DND-41 (cell line): ENCODE measurements at regions not wholly inside any gene's neighbourhood (a gene's known extent, or its start where the extent isn't known, plus 50 kb on each side); places are given as distances from the start of the nearest gene placed in this dataset.

Source experiments
- ATAC-seq: fragments of 200-7000 bp; cut with Tn5 transposase; 3 replicates; pipeline ENCODE4 v1.9.1; 2021; ENCODE audit warnings: low read depth; ENCODE audit not compliant: insufficient read depth
- DNase-seq: peaks from one replicate; pipeline ENCODE4 v3.0.0-alpha.2; 2020
- H2AFZ ChIP-seq: 2 replicates; pipeline ENCODE4 v1.6.0; 2012; ENCODE audit warnings: low read depth, low read length
- H3K27ac ChIP-seq: 2 replicates; pipeline ENCODE4 v1.5.1; 2012; ENCODE audit warnings: low read length, inconsistent platforms
- H3K27me3 ChIP-seq: fragments of 200-600 bp; sonication (generic); 2 replicates; pipeline ENCODE4 v1.6.0; 2012; ENCODE audit warnings: low read length, mild to moderate bottlenecking, inconsistent platforms; ENCODE audit not compliant: insufficient read depth, poor library complexity
- H3K36me3 ChIP-seq: 2 replicates; pipeline ENCODE4 v1.5.1; 2012; ENCODE audit warnings: low read length, inconsistent platforms; ENCODE audit not compliant: insufficient read depth
- H3K4me1 ChIP-seq: 2 replicates; pipeline ENCODE4 v1.5.1; 2012; ENCODE audit warnings: mild to moderate bottlenecking, low read length; ENCODE audit not compliant: insufficient read depth
- H3K4me2 ChIP-seq: 2 replicates; pipeline ENCODE4 v1.6.0; 2012; ENCODE audit warnings: mild to moderate bottlenecking, moderate library complexity, low read length, inconsistent platforms; ENCODE audit not compliant: insufficient read depth
- H3K4me3 ChIP-seq, 2 experiments: fragments of 200-600 bp in 1 of 2; shearing (Covaris generic) in 1 of 2; 2 replicates each; pipeline ENCODE4 v1.5.1; 2012 to 2016; ENCODE audit warnings: inconsistent platforms in 2 of 2, low read length in 2 of 2, mild to moderate bottlenecking in 2 of 2, low read depth in 1 of 2, moderate library complexity in 1 of 2
- H3K79me2 ChIP-seq: 2 replicates; pipeline ENCODE4 v1.6.0; 2012; ENCODE audit warnings: low read length, inconsistent platforms; ENCODE audit not compliant: insufficient read depth
- H3K9ac ChIP-seq: 2 replicates; pipeline ENCODE4 v1.6.0; 2012; ENCODE audit warnings: low read depth, mild to moderate bottlenecking, inconsistent platforms, low read length, moderate library complexity
- H3K9me3 ChIP-seq: 2 replicates; pipeline ENCODE4 v1.5.1; 2012; ENCODE audit warnings: low read length, moderate library complexity, mild to moderate bottlenecking, inconsistent platforms; ENCODE audit not compliant: insufficient read depth, severe bottlenecking
- H4K20me1 ChIP-seq: 2 replicates; pipeline ENCODE4 v1.6.0; 2012; ENCODE audit warnings: low read length; ENCODE audit not compliant: insufficient read depth
- EZH2 ChIP-seq: IDR thresholded peaks from 3 replicates; pipeline ENCODE4 v1.6.1; 2012; ENCODE audit warnings: borderline replicate concordance, low read depth, mild to moderate bottlenecking, moderate library complexity, low read length, inconsistent platforms; ENCODE audit not compliant: severe bottlenecking
- TF ChIP-seq, protein P1 (sequence below): IDR thresholded peaks from 2 replicates; pipeline ENCODE4 v1.5.1; 2012; ENCODE audit warnings: borderline replicate concordance, low read length, moderate library complexity, mild to moderate bottlenecking; ENCODE audit not compliant: poor library complexity, severe bottlenecking; ENCODE audit errors: extremely low read depth

DNA sequence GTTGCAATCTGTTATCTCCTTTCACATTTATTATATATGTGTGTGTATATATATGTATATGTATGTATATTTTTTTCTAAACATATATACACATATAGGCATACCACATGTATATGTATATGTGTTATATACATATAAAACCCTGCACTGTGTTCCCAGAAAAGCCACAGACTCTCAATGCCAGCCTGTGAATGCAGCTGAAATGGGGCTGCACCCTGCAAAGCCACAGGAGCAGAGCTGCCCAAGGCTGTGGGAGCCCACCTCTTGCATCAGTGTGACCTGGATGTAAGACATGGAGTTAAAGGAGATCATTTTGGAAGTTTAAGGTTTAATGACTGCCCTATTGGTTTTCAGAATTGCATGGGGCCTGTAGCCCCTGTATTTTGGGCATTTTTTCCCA, 762.3 kb upstream of the ARPP21 start:
- TF ChIP-seq, protein P1, sequence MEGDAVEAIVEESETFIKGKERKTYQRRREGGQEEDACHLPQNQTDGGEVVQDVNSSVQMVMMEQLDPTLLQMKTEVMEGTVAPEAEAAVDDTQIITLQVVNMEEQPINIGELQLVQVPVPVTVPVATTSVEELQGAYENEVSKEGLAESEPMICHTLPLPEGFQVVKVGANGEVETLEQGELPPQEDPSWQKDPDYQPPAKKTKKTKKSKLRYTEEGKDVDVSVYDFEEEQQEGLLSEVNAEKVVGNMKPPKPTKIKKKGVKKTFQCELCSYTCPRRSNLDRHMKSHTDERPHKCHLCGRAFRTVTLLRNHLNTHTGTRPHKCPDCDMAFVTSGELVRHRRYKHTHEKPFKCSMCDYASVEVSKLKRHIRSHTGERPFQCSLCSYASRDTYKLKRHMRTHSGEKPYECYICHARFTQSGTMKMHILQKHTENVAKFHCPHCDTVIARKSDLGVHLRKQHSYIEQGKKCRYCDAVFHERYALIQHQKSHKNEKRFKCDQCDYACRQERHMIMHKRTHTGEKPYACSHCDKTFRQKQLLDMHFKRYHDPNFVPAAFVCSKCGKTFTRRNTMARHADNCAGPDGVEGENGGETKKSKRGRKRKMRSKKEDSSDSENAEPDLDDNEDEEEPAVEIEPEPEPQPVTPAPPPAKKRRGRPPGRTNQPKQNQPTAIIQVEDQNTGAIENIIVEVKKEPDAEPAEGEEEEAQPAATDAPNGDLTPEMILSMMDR, result no peak
- no peak for TF ChIP-seq EZH2
- no peaks in the 10 kb centered on the region for H4K20me1 ChIP-seq
- no peak overlapping the region for H3K9ac ChIP-seq
- DNase-seq, result peak; percentile 57
- H3K9me3 ChIP-seq, result peaks cover 3% of the 10 kb centered on the region
- H3K79me2 ChIP-seq, result no peaks in the 10 kb centered on the region
- H3K36me3 ChIP-seq, result no peaks in the 10 kb centered on the region
- no peaks in the 10 kb centered on the region for H3K4me1 ChIP-seq
- ATAC-seq, result peak; percentile 83
- H3K27ac ChIP-seq, result no peak overlapping the region
- no peak overlapping the region for H2AFZ ChIP-seq
- H3K4me2 ChIP-seq, result no peak overlapping the region
- H3K4me3 ChIP-seq, result no peak overlapping the region
- no peaks in the 10 kb centered on the region for H3K27me3 ChIP-seq

GRCh38 chr3:34878488-34878887, 760.8 kb upstream of the ARPP21 start:
- Histone ChIP-seq H3K9me3 (peaks cover 3% of the 10 kb centered on the region), H3K36me3 (no peaks in the 10 kb centered on the region), H3K27ac (no peak overlapping the region), H3K4me3 (no peak overlapping the region), H4K20me1 (no peaks in the 10 kb centered on the region), H3K27me3 (no peaks in the 10 kb centered on the region), H3K79me2 (no peaks in the 10 kb centered on the region), H3K9ac (no peak overlapping the region), H2AFZ (no peak overlapping the region), H3K4me2 (no peak overlapping the region), H3K4me1 (no peaks in the 10 kb centered on the region)
- DNase-seq (no peak), ATAC-seq (no peak)
- TF ChIP-seq, protein P1, result no peak
- TF ChIP-seq EZH2, result no peak

DNA sequence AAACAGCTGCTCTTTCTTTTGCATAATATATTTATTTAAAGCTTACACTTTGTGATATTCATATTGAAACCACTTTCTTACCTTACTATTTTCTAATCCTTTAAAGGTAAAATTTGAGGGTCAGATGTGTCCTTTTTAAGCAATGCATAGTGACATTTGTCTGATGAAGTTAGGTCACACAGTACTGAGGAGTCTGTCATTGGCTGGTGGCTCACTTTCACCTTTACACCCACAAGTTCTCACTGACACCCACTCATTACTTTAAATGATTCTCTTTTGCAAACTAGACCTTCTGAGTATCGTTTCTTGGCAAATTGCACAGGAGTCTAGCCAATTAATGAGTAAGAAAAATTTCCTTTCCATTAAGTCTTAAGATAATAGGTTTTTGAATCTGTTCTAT, 758.3 kb upstream of the ARPP21 start:
- Histone ChIP-seq H3K36me3 (no peaks in the 10 kb centered on the region), H3K4me1 (no peaks in the 10 kb centered on the region), H3K27ac (no peak overlapping the region), H3K4me3 (no peak overlapping the region), H3K79me2 (no peaks in the 10 kb centered on the region), H3K4me2 (no peak overlapping the region), H3K9me3 (no peaks in the 10 kb centered on the region), H4K20me1 (no peaks in the 10 kb centered on the region), H3K27me3 (no peaks in the 10 kb centered on the region), H3K9ac (no peak overlapping the region), H2AFZ (no peak overlapping the region)
- no peak for TF ChIP-seq EZH2
- TF ChIP-seq, protein P1, result no peak
- ATAC-seq (no peak), DNase-seq (no peak)

- DNase-seq, result peak; percentile 37
- no peaks in the 10 kb centered on the region for H3K4me1 ChIP-seq
- no peak overlapping the region for H3K4me3 ChIP-seq
- H3K79me2 ChIP-seq, result no peaks in the 10 kb centered on the region
- H3K9ac ChIP-seq, result no peak overlapping the region
- H3K36me3 ChIP-seq, result no peaks in the 10 kb centered on the region
- TF ChIP-seq, protein P1, result peak; percentile 65
- no peak for TF ChIP-seq EZH2
- no peaks in the 10 kb centered on the region for H3K9me3 ChIP-seq
- no peaks in the 10 kb centered on the region for H3K27me3 ChIP-seq
- H3K27ac ChIP-seq, result no peak overlapping the region
- H2AFZ ChIP-seq, result no peak overlapping the region
- peak; percentile 84 for ATAC-seq
- no peaks in the 10 kb centered on the region for H4K20me1 ChIP-seq
- H3K4me2 ChIP-seq, result no peak overlapping the region
Observed at GRCh38 chr3:34882764-34883163, 756.6 kb upstream of the ARPP21 start.
